NCI-H1417 treated with DMSO at 0.1 percent for 48 hours (cell line): ENCODE measurements at regions not wholly inside any gene's neighbourhood (a gene's known extent, or its start where the extent isn't known, plus 50 kb on each side); places are given as distances from the start of the nearest gene placed in this dataset.

ENCODE experiments used
- DNase-seq: peaks from one replicate; lab custom pipeline; 2025; lab: John Stamatoyannopoulos, UW

- no peak for DNase-seq
Observed at GRCh38 chr2:45337481-45337880, 273.6 kb downstream of the SRBD1 start.

DNA sequence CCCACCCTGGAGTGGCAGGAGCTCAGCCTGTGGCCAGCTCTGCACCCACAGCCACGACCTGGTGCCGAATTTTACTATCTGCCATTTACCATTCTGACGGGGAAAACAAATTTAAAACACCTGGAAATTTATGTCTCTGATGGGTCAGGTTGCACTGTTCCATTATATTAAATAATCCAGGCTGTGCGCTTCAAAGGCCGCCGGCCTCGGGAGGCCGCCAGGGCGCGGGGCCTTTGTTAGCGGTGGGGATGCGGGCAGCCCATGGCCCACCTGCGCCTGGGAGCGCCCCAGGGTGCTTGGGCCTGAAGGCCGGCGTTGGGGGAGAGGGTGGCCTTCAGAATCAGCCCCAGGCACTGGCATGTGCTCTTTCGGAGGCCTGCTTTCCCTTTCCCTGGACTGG is 276.9 kb downstream of the SRBD1 start:
- DNase-seq, result no peak

- no peak for DNase-seq
Observed at GRCh38 chr2:45332567-45332966, 278.5 kb downstream of the SRBD1 start.

- no peak for DNase-seq
Observed at GRCh38 chr2:45332094-45332493, 279.0 kb downstream of the SRBD1 start.

- no peak for DNase-seq
Observed at GRCh38 chr2:45331410-45331786, 279.7 kb downstream of the SRBD1 start.

DNA sequence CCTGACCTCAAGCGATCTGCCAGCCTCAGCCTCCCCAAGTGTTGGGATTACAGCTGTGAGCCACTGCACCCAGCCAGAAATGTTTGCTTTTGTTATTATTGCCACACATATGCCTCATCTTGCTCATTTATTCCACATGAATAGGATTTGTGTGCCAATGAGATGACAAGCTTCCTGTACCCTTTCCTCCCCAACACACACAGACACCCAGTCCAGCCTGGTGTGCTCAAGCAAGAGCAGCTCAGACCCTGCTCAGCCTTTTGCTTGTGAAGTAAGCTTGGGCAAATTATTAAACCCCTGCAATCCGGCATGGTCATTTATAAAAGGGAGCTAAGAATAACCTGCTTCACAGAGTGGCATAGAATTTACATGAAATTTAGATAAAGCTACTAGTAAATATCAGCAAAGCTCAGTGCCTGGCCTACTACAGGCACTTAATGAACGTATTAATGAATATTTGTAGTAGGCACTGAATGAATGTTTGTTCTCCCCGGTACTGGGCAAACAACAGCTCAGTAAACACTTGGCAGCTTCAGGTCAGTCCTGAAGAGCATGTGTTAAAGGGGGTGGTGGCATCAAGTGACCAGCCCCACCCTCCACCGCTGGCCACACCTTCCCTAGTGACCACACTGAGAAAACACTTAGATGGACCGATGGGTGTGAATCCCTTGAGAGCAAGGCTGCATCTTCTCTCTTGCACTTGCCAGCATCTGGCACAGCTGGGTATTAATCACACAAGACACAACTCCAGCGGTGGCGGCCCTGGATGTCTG is 280.2 kb downstream of the SRBD1 start:
- DNase-seq, result peak; percentile 38

GRCh38 chr2:45330108-45330507 is 281.0 kb downstream of the SRBD1 start:
- no peak for DNase-seq

DNA sequence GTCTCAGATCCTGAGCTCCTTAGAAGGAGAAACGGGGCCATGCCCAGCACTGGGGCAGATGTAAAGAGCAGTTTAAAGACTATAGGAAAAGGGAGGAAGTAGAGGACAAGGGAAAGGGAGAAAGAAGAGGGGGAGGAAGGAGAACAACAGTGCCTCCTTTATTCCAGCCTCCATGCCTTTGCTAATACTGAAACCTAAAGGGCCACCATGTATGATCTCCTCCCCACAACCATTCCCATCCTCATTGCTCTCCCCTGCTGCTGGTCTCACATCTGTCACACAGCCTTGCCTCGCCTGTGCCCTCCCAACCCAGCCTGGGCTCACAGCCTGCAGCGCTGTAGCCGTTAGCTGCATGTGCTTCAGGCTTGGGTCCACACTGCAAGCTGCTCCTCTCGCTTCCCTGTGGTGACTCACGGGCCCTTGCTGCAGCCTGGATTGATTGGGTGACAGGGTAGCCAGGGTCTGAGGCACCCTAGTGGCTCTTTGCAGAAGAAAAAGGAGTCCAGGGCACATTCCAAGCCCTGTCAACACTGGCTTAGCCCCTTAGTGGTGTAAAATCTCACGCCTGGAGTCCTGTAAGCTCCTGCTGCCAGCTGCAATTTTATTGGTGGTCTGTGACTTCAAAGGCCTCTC is 281.9 kb downstream of the SRBD1 start:
- DNase-seq, result no peak

DNA sequence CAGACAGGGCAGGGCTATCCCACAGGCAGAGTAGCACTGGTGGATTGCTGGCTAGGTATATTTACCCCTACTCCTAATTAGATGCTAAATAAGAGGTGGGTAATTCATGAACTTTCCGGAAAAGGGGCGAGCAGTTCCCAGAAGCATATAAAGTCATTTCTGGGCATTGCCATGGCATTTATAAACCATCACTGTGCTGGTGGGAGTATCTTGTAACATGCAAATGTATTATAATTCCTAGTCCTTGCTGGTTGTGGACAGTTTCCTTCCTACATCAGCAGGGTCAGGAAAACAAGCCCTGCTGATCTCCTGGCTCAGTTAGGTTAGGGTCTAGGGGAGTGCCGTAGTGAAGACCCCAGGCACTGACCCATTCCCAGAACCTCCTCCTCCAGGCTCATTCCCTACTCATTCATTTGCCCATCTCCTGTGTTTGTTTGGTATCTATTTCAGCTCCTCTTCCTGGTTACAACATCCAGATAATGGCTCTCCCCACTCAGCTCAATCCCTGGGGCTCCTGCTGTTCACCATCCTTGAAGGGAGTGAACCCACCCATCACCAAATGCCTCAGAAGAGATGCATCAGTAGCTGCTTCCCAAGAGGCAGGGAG is 282.7 kb downstream of the SRBD1 start:
- no peak for DNase-seq

DNA sequence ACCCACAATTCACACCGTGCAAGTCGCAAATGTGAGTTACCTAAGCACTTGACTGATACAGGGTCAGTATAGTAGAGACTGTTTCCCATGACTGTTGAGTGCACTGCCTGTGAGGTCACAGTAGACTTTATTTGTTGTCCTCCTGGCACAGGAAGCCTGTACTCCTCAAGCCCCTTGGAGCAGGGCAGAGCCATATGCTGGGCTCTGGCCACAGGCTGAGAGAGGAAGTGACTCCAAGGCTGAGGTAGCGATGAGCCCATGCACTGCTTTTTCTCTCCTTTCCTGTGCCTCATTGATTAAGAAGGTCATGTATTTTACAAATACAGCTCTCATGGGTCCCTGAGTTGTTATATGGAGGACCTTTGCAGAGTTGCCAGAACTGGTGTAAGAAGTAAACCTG is 287.7 kb downstream of the SRBD1 start:
- no peak for DNase-seq

- no peak for DNase-seq
Observed at GRCh38 chr2:45320956-45321355, 290.1 kb downstream of the SRBD1 start.

DNA sequence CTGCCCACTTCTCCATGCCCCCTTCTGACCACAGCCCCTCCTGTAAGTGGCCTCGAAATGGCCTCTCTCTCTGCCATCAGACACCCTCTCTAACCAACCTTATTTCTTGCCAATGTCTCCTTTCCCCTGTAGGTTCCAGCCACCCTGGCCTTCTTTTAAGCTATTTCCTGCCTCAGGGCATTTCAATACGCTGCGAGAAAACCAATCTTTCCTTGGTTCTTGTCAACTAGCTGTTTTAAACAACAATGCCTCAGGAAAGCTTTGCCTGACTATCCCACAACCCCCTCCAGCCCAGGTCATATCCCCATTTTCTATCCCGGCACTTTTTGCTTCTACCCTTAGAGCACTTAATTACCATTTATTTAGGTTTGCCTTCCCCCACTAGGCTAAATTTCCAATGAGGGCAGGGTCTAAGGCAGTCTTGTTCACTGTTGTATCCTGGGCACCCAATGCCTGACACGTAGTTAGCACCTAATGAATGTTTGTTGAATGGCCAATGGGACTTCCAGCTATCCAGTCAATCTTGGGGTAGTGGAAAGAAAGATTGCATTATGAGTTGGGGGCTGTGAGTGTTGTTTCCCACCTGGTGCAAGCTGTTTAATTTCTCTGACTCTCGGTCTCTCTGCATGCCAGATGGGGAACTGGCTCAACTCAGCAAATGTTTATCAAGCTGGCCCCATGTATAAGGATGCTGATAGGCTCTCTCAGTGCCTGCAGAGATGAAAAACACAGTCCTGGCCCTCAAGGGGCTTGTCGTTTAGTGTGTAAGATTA is 291.2 kb downstream of the SRBD1 start:
- no peak for DNase-seq

DNA sequence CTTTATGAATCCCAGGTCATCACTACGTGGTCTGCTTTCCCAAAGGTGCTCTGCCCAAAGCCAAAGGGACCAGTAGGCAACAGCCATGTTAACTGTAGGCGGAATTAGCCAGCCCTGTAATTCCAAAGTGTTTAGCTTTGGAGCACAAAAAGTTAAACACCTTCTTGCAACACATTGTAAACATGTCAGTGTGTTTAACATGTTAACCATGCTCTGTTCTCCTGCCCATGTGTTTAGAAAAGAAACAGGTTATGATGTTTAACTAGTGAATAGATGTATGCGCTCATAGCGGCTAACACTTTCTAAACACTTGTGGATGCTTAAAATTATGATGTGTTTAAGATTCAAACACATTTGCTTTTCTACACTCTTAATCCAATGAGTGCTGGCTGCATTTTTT is 292.4 kb downstream of the SRBD1 start:
- no peak for DNase-seq

- DNase-seq, result no peak
Observed at GRCh38 chr2:45316576-45317338, 294.3 kb downstream of the SRBD1 start.

DNA sequence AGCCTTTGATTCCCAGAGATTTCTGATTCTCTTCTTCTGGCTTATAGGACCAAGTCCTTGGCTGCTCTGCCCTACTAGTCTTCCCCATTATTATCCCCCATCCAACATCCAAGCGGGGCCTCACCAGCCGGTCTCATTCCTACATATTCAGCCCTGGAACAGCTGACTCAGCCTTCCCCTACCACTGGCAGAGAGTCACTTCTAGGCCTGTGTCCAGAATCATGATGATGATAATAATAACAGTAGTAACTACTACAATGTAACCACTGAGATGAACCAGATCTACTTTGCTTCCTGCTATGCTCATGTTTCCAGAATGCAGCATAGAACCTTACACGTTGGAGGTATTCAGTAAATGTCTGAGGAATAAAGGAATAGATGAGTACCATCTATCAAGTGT is 295.2 kb downstream of the SRBD1 start:
- no peak for DNase-seq

- DNase-seq, result no peak
Observed at GRCh38 chr2:45312275-45312674, 298.8 kb downstream of the SRBD1 start.

DNA sequence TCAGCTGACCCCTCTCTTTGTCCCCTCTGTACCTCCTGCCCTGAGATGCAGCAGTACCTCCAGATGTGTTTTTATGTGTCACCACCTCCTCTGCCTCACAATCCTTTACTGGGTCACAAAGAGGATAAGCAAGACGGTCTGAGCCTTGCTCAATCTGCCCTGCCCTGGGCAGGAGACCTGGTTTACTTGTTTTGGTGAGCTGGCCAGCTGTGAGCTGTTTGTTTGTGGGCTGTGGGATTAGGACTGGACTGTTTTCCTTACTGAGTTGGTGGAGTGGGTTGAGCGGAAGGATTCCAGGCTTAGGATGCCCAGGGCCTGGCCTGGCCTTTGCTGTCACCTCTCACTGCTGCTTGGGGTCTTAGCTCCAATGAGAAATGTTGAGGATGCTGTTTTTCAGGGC is 299.5 kb downstream of the SRBD1 start:
- DNase-seq, result no peak

- no peak for DNase-seq
Observed at GRCh38 chr2:45307147-45307546, 297.9 kb upstream of the SIX2 start.

DNA sequence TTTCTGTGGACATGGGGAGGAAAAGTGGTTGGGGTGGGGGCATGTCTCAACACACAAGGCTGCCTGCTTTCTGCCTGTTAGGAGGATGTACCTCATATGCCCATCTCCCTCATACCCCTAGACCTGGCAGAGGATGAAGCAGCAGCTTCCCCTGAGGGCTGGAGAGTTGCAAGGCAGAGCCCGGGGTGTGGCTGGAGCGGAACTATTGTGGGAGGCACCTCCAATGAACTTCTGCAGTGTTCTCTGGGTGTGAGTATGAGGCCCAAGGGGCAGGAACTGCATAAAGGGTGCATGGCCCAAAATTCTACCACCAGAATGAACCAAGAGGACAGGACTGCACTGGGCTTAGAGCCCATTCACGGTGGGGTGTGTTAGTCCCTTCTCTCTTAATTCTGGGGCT is 296.3 kb upstream of the SIX2 start:
- DNase-seq, result no peak

DNA sequence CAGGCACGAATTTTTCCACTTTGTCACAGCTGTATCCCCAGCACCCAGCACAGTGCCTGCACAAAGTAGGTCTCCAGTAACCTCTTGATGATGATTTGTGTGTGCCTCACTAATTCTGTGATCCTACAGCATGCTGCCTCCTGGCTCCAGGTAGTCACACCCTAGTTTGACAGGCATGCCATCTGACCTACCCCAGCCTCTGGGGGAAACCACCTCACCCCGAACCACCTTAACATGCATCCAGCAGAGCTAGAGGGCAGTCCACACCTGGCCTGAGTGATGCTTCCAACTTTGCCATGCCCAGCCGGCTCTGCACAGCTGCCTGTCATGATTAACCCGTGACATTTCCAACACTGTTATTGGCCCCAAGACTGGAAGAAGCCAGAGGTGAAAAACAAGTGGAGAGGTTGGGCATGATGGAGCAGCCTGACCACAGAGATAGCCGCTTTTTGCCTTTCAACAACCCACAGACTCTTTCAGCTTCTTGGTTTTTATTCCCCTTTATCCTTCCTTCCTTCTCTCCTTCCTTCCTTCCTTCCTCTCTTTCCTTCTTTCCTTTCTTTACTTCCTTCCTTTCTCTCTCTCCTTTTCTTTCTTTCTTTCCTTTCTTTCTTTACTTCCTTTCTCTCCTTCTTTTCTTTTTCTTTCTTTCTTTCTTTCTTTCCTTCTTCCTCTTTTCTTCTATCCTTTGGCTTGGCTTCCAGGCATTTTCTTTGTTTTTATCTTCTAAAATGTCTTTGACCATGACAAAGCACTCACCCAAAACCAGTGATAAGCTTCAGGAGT is 294.4 kb upstream of the SIX2 start:
- DNase-seq, result no peak
